ENCODE measurements at regions not wholly inside any gene's neighbourhood (a gene's known extent, or its start where the extent isn't known, plus 50 kb on each side); places are given as distances from the start of the nearest gene placed in this dataset.
"Not testable (repeated sequence)": the region's sequence is repeated elsewhere in the genome, so short reads cannot be mapped to it uniquely, and the experiment has no call there.

GRCh38 chr1:161454865-161455707 is 50.2 kb upstream of the FCGR2A start:
- not testable (repeated sequence) for DNase-seq (ENCODE audit: low read depth in 2 of 2)

GRCh38 chr1:161453950-161454864 is 51.0 kb upstream of the FCGR2A start:
- not testable (repeated sequence) for DNase-seq (ENCODE audit: low read depth in 2 of 2)

- DNase-seq (ENCODE audit: low read depth in 2 of 2): not testable (repeated sequence)
These were observed 53.4 kb upstream of the FCGR2A start for GRCh38 chr1:161451698-161452348.

GRCh38 chr1:161447760-161448332 is 57.4 kb upstream of the FCGR2A start:
- DNase-seq (ENCODE audit: low read depth in 2 of 2): not testable (repeated sequence)

GRCh38 chr1:161447040-161447759 is 58.1 kb upstream of the FCGR2A start:
- DNase-seq (ENCODE audit: low read depth in 2 of 2): not testable (repeated sequence)

GRCh38 chr1:161444725-161445124 is 60.5 kb upstream of the FCGR2A start:
- DNase-seq (ENCODE audit: low read depth in 2 of 2): not testable (repeated sequence)

GRCh38 chr1:161444255-161444654 is 61.0 kb upstream of the FCGR2A start:
- DNase-seq (ENCODE audit: low read depth in 2 of 2): not testable (repeated sequence)

GRCh38 chr1:161440312-161440894 is 64.9 kb upstream of the FCGR2A start:
- DNase-seq (ENCODE audit: low read depth in 2 of 2): peak; percentile 32 to 66

GRCh38 chr1:161439280-161440232 is 65.7 kb upstream of the FCGR2A start:
- DNase-seq (ENCODE audit: low read depth in 2 of 2): no peak

GRCh38 chr1:161433191-161433590 is 65.5 kb upstream of the CFAP126 start:
- not testable (repeated sequence) for DNase-seq (ENCODE audit: low read depth in 2 of 2)

- DNase-seq (ENCODE audit: low read depth in 2 of 2): no peak
These were observed 64.4 kb upstream of the CFAP126 start for GRCh38 chr1:161432091-161432490.

GRCh38 chr1:161427733-161428516 is 60.2 kb upstream of the CFAP126 start:
- DNase-seq (ENCODE audit: low read depth in 2 of 2): peak in 1 of 2 donors; percentile 53

GRCh38 chr1:161422914-161423313 is 55.2 kb upstream of the CFAP126 start:
- DNase-seq (ENCODE audit: low read depth in 2 of 2): not testable (repeated sequence)

- DNase-seq (ENCODE audit: low read depth in 2 of 2): no peak
These were observed 53.8 kb upstream of the CFAP126 start for GRCh38 chr1:161421456-161421855.

GRCh38 chr1:161420763-161421455 is 53.2 kb upstream of the CFAP126 start:
- DNase-seq (ENCODE audit: low read depth in 2 of 2): no peak

GRCh38 chr1:161417536-161417935 is 49.9 kb upstream of the CFAP126 start:
- not testable (repeated sequence) for DNase-seq (ENCODE audit: low read depth in 2 of 2)

All from stimulated activated CD4-positive, alpha-beta T cell treated with anti-CD3 and anti-CD28 coated beads, Interleukin-1b, Interleukin-23, amount 100 ng/mL, for 4 hours (primary cell).